H9 (cell line): ENCODE measurements at regions not wholly inside any gene's neighbourhood (a gene's known extent, or its start where the extent isn't known, plus 50 kb on each side); places are given as distances from the start of the nearest gene placed in this dataset.

Experiments used
- DNase-seq: peaks from one replicate; pipeline ENCODE4 v3.0.0-alpha.2; 2017
- H2AFZ ChIP-seq: one replicate; pipeline ENCODE4 v1.6.1; 2013; ENCODE audit warnings: mild to moderate bottlenecking, low read length, control low read depth, moderate library complexity
- H2AK5ac ChIP-seq: 2 replicates; pipeline ENCODE4 v1.6.1; 2013; ENCODE audit warnings: low read length, control low read depth, mixed read lengths; ENCODE audit not compliant: insufficient read length
- H2BK120ac ChIP-seq: one replicate; pipeline ENCODE4 v1.6.1; 2013; ENCODE audit warnings: low read depth, mild to moderate bottlenecking, low read length, control low read depth, inconsistent platforms; ENCODE audit not compliant: poor library complexity, severe bottlenecking
- H2BK12ac ChIP-seq: 2 replicates; pipeline ENCODE4 v1.6.1; 2013; ENCODE audit warnings: low read length, control low read depth, mixed read lengths, low read depth; ENCODE audit not compliant: insufficient read length
- H2BK15ac ChIP-seq: 2 replicates; pipeline ENCODE4 v1.6.1; 2013; ENCODE audit warnings: low read depth, low read length, control low read depth
- H2BK20ac ChIP-seq: one replicate; pipeline ENCODE4 v1.6.1; 2013; ENCODE audit warnings: low read depth, mild to moderate bottlenecking, low read length, control low read depth, inconsistent platforms; ENCODE audit not compliant: poor library complexity, severe bottlenecking
- H2BK5ac ChIP-seq: 2 replicates; pipeline ENCODE4 v1.6.1; 2013; ENCODE audit warnings: low read length, control low read depth, mixed read lengths; ENCODE audit not compliant: insufficient read length
- H3K14ac ChIP-seq: 2 replicates; pipeline ENCODE4 v1.6.1; 2013; ENCODE audit warnings: low read length, control low read depth; ENCODE audit not compliant: insufficient read depth
- H3K18ac ChIP-seq: 2 replicates; pipeline ENCODE4 v1.6.1; 2013; ENCODE audit warnings: low read depth, mild to moderate bottlenecking, mixed read lengths, low read length, control low read depth; ENCODE audit not compliant: insufficient read length
- H3K23ac ChIP-seq: 2 replicates; pipeline ENCODE4 v1.6.1; 2013; ENCODE audit warnings: low read length, control low read depth, mixed read lengths, low read depth; ENCODE audit not compliant: insufficient read length
- H3K23me2 ChIP-seq: 2 replicates; pipeline ENCODE4 v1.6.1; 2013; ENCODE audit warnings: low read depth, mild to moderate bottlenecking, mixed read lengths, low read length, control low read depth; ENCODE audit not compliant: insufficient read length, poor library complexity, severe bottlenecking
- H3K27ac ChIP-seq: 2 replicates; pipeline ENCODE4 v1.5.1; 2013; ENCODE audit warnings: low read length, control low read depth, mixed read lengths, low read depth; ENCODE audit not compliant: insufficient read length
- H3K27me3 ChIP-seq: 2 replicates; pipeline ENCODE4 v1.6.1; 2013; ENCODE audit warnings: low read length, control low read depth, inconsistent platforms; ENCODE audit not compliant: insufficient read depth
- H3K4ac ChIP-seq: 2 replicates; pipeline ENCODE4 v1.6.1; 2013; ENCODE audit warnings: low read depth, mild to moderate bottlenecking, control low read depth, inconsistent platforms, low read length, moderate library complexity
- H3K4me1 ChIP-seq: 2 replicates; pipeline ENCODE4 v1.6.1; 2013; ENCODE audit warnings: low read length, control low read depth, inconsistent platforms; ENCODE audit not compliant: insufficient read depth
- H3K4me2 ChIP-seq: 2 replicates; pipeline ENCODE4 v1.6.1; 2013; ENCODE audit warnings: low read length, control low read depth, mixed read lengths; ENCODE audit not compliant: insufficient read length, insufficient read depth
- H3K56ac ChIP-seq: 2 replicates; pipeline ENCODE4 v1.6.1; 2013; ENCODE audit warnings: low read depth, mild to moderate bottlenecking, mixed read lengths, low read length, control low read depth; ENCODE audit not compliant: insufficient read length
- H3K79me1 ChIP-seq: 2 replicates; pipeline ENCODE4 v1.6.1; 2013; ENCODE audit warnings: low read depth, mild to moderate bottlenecking, moderate library complexity, low read length, control low read depth, inconsistent platforms; ENCODE audit not compliant: insufficient read depth, poor library complexity, severe bottlenecking
- H3K79me2 ChIP-seq: 2 replicates; pipeline ENCODE4 v1.6.1; 2013; ENCODE audit warnings: low read length, control low read depth, inconsistent platforms; ENCODE audit not compliant: insufficient read depth
- H3K9ac ChIP-seq: 2 replicates; pipeline ENCODE4 v1.6.1; 2013; ENCODE audit warnings: low read length, control low read depth, mixed read lengths; ENCODE audit not compliant: insufficient read length; ENCODE audit errors: extremely low read depth
- H3K9me3 ChIP-seq: one replicate; pipeline ENCODE4 v1.6.1; 2013; ENCODE audit warnings: low read depth, low read length, inconsistent platforms; ENCODE audit not compliant: control insufficient read depth
- H3T11ph ChIP-seq: one replicate; pipeline ENCODE4 v1.6.1; 2013; ENCODE audit warnings: mild to moderate bottlenecking, low read length, control low read depth, inconsistent platforms
- H4K20me1 ChIP-seq: one replicate; pipeline ENCODE4 v1.6.1; 2013; ENCODE audit not compliant: control insufficient read depth, insufficient read length, insufficient read depth
- H4K5ac ChIP-seq: 2 replicates; pipeline ENCODE4 v1.6.1; 2013; ENCODE audit warnings: low read depth, mild to moderate bottlenecking, mixed read lengths, low read length, control low read depth; ENCODE audit not compliant: insufficient read length
- H4K8ac ChIP-seq: replicated peaks from 2 replicates; pipeline ENCODE4 v1.6.1; 2013; ENCODE audit warnings: low read length, control low read depth, mixed read lengths, low read depth; ENCODE audit not compliant: insufficient read length
- H4K91ac ChIP-seq: 2 replicates; pipeline ENCODE4 v1.6.1; 2013; ENCODE audit warnings: low read depth, mild to moderate bottlenecking, moderate library complexity, mixed read lengths, low read length, control low read depth; ENCODE audit not compliant: insufficient read length
- H3K27ac Mint-ChIP-seq, 3 experiments: 2 replicates in 2 of 3; 3 replicates in 1 of 3; pipeline ENCODE4 v1.8.0; 2020 to 2021; ENCODE audit warnings: mixed read lengths in 3 of 3, mild to moderate bottlenecking in 1 of 3, moderate library complexity in 1 of 3
- H3K27me3 Mint-ChIP-seq: 2 replicates; pipeline ENCODE4 v1.8.0; 2021; ENCODE audit warnings: low read depth, mild to moderate bottlenecking, moderate library complexity, mixed read lengths
- H3K36me3 Mint-ChIP-seq, 3 experiments: 2 replicates in 2 of 3; 3 replicates in 1 of 3; pipeline ENCODE4 v1.8.0; 2020 to 2021; ENCODE audit warnings: low read depth in 3 of 3, mixed read lengths in 3 of 3; ENCODE audit not compliant: insufficient read depth in 1 of 3
- H3K4me1 Mint-ChIP-seq, 2 experiments: 2 replicates each; pipeline ENCODE4 v1.8.0; 2020; ENCODE audit warnings: mixed read lengths in 2 of 2
- H3K4me3 Mint-ChIP-seq, 2 experiments: 2 replicates in 1 of 2; 3 replicates in 1 of 2; pipeline ENCODE4 v1.8.0; 2020 to 2021; ENCODE audit warnings: mild to moderate bottlenecking in 2 of 2, mixed read lengths in 2 of 2, moderate library complexity in 1 of 2
- H3K9me3 Mint-ChIP-seq, 2 experiments: 2 replicates in 1 of 2; 3 replicates in 1 of 2; pipeline ENCODE4 v1.8.0; 2020; ENCODE audit warnings: mild to moderate bottlenecking in 2 of 2, mixed read lengths in 2 of 2, moderate library complexity in 1 of 2
- WGBS: extraction: QIAGEN DNeasy Blood & Tissue Kit; methylation state at CpG from one replicate; pipeline ENCODE4 v1.1.7; 2013; ENCODE audit warnings: missing lambda C conversion rate, low lambda C conversion rate, mixed read lengths; ENCODE audit not compliant: insufficient read length; ENCODE audit errors: extremely low coverage; 5-methylcytosine and 5-hydroxymethylcytosine counted together
- TF ChIP-seq, protein P1 (sequence below): fragments of 200-600 bp; sonication (generic); conservative IDR thresholded peaks from 3 replicates; pipeline ENCODE4 v1.8.0; 2021; ENCODE audit warnings: antibody characterized with exemption, mild to moderate bottlenecking

DNA sequence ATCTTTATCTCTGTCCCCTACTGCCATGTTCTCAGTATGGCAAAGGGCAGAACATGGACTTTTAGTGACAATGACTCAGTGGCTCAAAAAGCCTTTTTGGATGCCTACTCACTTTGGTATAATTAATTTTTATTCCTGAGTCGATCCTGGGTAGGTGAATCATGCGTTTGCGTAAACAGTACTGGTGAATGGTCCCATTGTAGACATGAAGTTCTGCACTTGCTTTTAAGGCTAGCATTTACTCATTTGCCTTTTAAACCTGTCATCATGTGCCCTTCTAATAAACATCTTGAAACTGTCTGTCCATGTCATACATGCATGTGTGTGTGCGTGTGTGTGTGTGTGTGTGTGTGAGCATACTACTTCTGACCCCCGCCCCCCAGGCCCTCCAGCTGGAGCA is 223.0 kb downstream of the AUH start:
- WGBS: no CpG with 5 or more reads among the region's 5 CpGs
- Histone ChIP-seq H3K23ac (no peak overlapping the region), H2BK12ac (no peak overlapping the region), H2AK5ac (no peak overlapping the region), H3K23me2 (no peaks in the 10 kb centered on the region), H2BK20ac (no peak overlapping the region), H2AFZ (no peak overlapping the region), H3K79me1 (no peaks in the 10 kb centered on the region), H2BK15ac (no peak overlapping the region), H3K4me2 (no peak overlapping the region), H4K8ac (no peak overlapping the region), H3K9me3 (no peaks in the 10 kb centered on the region), H3K79me2 (no peaks in the 10 kb centered on the region), H3K27me3 (no peaks in the 10 kb centered on the region), H3T11ph (no peak overlapping the region), H3K14ac (no peak overlapping the region), H3K9ac (no peak overlapping the region), H3K4me1 (no peaks in the 10 kb centered on the region), H2BK120ac (no peak overlapping the region), H3K4ac (no peak overlapping the region), H4K20me1 (no peaks in the 10 kb centered on the region), H3K56ac (no peak overlapping the region), H4K91ac (no peak overlapping the region), H4K5ac (no peak overlapping the region), H2BK5ac (no peak overlapping the region), H3K27ac (no peak overlapping the region), H3K18ac (no peak overlapping the region)
- Mint-ChIP-seq H3K4me1 (peaks cover 17 to 18% of the 10 kb centered on the region in 2 experiments), H3K9me3 (peaks cover 0 to 5% of the 10 kb centered on the region in 2 experiments; a peak in 4 of 5 replicates), H3K27ac (peak overlapping the region in 1 of 3 experiments; percentile 51; a peak in 1 of 7 replicates), H3K27me3 (no peaks in the 10 kb centered on the region), H3K4me3 (no peak overlapping the region), H3K36me3 (no peaks in the 10 kb centered on the region; a peak in 1 of 7 replicates)
- DNase-seq: no peak
- TF ChIP-seq, protein P1, sequence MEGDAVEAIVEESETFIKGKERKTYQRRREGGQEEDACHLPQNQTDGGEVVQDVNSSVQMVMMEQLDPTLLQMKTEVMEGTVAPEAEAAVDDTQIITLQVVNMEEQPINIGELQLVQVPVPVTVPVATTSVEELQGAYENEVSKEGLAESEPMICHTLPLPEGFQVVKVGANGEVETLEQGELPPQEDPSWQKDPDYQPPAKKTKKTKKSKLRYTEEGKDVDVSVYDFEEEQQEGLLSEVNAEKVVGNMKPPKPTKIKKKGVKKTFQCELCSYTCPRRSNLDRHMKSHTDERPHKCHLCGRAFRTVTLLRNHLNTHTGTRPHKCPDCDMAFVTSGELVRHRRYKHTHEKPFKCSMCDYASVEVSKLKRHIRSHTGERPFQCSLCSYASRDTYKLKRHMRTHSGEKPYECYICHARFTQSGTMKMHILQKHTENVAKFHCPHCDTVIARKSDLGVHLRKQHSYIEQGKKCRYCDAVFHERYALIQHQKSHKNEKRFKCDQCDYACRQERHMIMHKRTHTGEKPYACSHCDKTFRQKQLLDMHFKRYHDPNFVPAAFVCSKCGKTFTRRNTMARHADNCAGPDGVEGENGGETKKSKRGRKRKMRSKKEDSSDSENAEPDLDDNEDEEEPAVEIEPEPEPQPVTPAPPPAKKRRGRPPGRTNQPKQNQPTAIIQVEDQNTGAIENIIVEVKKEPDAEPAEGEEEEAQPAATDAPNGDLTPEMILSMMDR: no peak
